C1 segment of cervical spinal cord (tissue), 14 donors: ENCODE measurements at regions not wholly inside any gene's neighbourhood (a gene's known extent, or its start where the extent isn't known, plus 50 kb on each side); places are given as distances from the start of the nearest gene placed in this dataset.

ENCODE experiments used
- DNase-seq, 14 donors: peaks; one replicate each; lab custom pipeline; 2025; lab: John Stamatoyannopoulos, UW

DNA sequence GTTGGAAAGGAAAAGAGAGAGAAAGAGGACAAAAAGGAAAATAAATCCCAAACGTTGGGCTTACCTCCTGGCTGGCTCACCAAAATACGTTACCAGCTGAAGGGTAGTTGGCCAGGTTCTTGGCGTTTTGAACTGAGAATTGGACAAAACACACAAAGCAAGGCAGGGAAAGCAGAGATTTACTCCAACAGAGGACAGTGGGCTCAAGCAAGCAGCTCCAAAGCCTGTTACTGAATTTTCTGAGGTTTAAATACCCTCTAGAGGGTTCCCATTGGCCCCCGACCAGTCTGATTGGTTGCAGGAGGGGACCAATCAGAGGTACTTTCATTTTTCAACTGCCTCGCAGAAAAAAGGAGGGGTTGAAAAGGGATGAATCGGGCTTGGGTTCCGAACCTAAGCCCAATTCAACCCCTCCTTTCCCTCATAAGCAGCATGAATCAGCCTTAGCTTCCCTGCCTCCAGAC lies 55.6 kb upstream of the ALOX12 start:
- peak in 5 of 14 donors; percentile 1 to 30 (median 8) for DNase-seq

DNA sequence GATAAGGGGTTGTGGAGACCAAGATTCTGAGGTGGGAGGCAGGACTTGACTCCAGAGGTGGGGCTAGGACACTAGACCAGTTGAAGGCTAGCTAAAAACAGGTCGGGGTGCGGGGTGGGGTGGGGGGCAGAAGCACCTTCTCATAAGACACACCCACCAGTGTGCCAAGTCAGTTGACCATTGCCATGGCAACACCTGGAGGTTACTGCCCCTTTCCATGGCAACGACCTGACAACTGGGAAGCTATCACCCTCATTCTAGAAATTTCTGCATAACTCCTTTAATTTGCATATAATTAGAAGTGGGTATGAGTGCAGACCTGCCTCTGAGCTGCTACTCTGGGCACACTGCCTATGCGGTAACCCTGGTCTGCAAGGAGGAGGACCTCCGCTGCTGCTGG lies 53.9 kb upstream of the ALOX12 start:
- DNase-seq = no peak

DNA sequence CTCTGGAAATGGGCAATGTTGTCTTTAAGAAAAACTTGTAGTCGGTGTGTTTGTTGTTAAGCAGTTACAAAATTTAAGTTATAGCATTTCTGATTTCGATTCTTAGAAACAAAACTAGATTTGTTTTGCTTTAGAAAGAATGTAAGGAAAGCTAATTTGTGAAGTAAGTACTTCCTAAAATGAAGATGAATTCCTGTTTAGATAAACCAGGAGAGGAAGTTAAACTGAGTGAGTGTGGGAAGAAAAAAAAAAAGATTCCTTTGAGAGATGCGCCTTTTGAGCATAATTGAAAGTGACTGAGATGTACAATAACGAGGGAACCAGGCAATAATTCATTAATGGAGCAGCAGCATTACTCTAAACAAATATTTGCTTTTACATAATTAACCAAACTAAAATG lies 52.4 kb upstream of the ALOX12 start:
- no peak for DNase-seq
